ENCODE measurements at regions not wholly inside any gene's neighbourhood (a gene's known extent, or its start where the extent isn't known, plus 50 kb on each side); places are given as distances from the start of the nearest gene placed in this dataset.

DNA sequence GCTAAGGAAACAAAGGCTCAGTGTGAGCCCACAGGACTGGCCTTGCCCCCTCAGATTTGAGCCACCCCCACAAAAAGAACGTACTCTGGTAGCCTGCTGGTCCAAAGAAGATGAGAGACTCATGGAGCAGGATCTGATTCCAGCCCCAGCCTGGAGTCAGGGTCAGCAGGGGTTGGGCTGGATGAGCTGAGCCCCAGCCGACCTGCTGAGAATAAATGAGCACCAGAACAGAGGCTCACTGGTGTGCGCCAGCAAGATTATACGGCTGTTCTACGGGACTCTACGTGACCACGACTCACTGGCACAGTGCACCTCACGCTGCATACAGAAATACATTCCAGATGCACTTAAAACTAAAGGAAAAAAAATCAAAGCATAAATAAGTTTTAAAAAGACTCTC, 186.0 kb upstream of the RPL38 start:
- DNase-seq (ENCODE audit: low read depth in 1 of 2, low spot score in 2 of 2) (no peak), FAIRE-seq (no peak)
- Histone ChIP-seq H2BK15ac (ENCODE audit: low read length) (no peak overlapping the region), H2AFZ (ENCODE audit: low read length) (no peak overlapping the region), H3K79me2 (ENCODE audit: control insufficient read depth in 1 of 2, insufficient read depth in 2 of 2, low read length in 2 of 2) (no peaks in the 10 kb centered on the region), H3K56ac (replicated peaks; ENCODE audit: insufficient read length, low read depth, low read length) (no peak overlapping the region), H3K27ac (ENCODE audit: low read depth, low read length) (no peak overlapping the region), H4K91ac (replicated peaks; ENCODE audit: insufficient read length, low read length) (no peak overlapping the region), H2BK5ac (ENCODE audit: low read depth, low read length) (no peak overlapping the region), H4K5ac (ENCODE audit: insufficient read length, low read depth, low read length) (no peak overlapping the region), H3K9me3 (ENCODE audit: insufficient read depth in 2 of 2, low read depth in 1 of 2, low read length in 1 of 2) (no peaks in the 10 kb centered on the region), H3K4ac (replicated peaks; ENCODE audit: insufficient read length, low read depth, low read length) (no peak overlapping the region), H3K23me2 (ENCODE audit: low read depth, low read length) (no peaks in the 10 kb centered on the region), H3K4me2 (ENCODE audit: insufficient read depth in 1 of 2, low read depth in 2 of 2, low read length in 2 of 2) (no peak overlapping the region), H3K9ac (replicated peaks in 1 of 4; ENCODE audit: extremely low read depth in 1 of 4, low read depth in 3 of 4, low read length in 3 of 4) (no peak overlapping the region), H2BK120ac (replicated peaks; ENCODE audit: low read depth, low read length) (no peak overlapping the region), H3K27me3 (replicated peaks in 1 of 4; ENCODE audit: control insufficient read depth in 3 of 4, extremely low read depth in 1 of 4, insufficient read depth in 3 of 4, low read length in 3 of 4) (0 out of 7 replicates have a peak, but pooled peaks cover 0 to 2% (median 0%) of the 10 kb centered on the region in 4 experiments), H3K23ac (ENCODE audit: insufficient read length) (no peak overlapping the region), H2BK12ac (ENCODE audit: low read depth, low read length) (no peak overlapping the region), H3K18ac (ENCODE audit: extremely low read depth, low read length) (no peak overlapping the region), H3K36me3 (ENCODE audit: control insufficient read depth in 2 of 4, insufficient read depth in 4 of 4, low read length in 3 of 4) (no peaks in the 10 kb centered on the region), H3K4me3 (ENCODE audit: extremely low read depth in 1 of 4, insufficient read depth in 2 of 4, low read depth in 3 of 4, low read length in 4 of 4) (no peak overlapping the region), H2BK20ac (ENCODE audit: low read length) (no peak overlapping the region), H3K4me1 (replicated peaks in 1 of 4; ENCODE audit: control insufficient read depth in 3 of 4, insufficient read depth in 4 of 4, low read length in 3 of 4) (peaks cover 0 to 4% (median under 1%) of the 10 kb centered on the region in 4 experiments; a peak in 3 of 7 replicates), H3K79me1 (ENCODE audit: low read depth, low read length) (no peaks in the 10 kb centered on the region; the same call in 1 of the 2 replicates), H3K14ac (ENCODE audit: insufficient read length) (no peak overlapping the region), H4K20me1 (replicated peaks in 1 of 2; ENCODE audit: control insufficient read depth in 1 of 2, insufficient read depth in 2 of 2, low read length in 2 of 2) (no peaks in the 10 kb centered on the region), H2AK5ac (ENCODE audit: low read depth, low read length) (no peak overlapping the region), H4K8ac (ENCODE audit: extremely low read depth, insufficient read depth, low read length) (no peak overlapping the region)
- no peak for TF ChIP-seq CREB1 (IDR thresholded peaks at IDR 0.05)
- TF ChIP-seq BACH1 (IDR thresholded peaks at IDR 0.05; ENCODE audit: low read length): no peak
- no peak for TF ChIP-seq POLR2AphosphoS5 (IDR thresholded peaks at IDR 0.05; ENCODE audit: low read depth, low read length)
- POLR2A ChIA-PET (ENCODE audit: partially characterized antibody): no interaction called here
- CTCF ChIA-PET (ENCODE audit: partially characterized antibody): interaction anchor here (0.7 to 2.0 kb wide), 8 partner anchors 9 to 381 kb away, joined by 3 to 4 read pairs (median 3); no protein-coding TSS in a partner anchor
- WGBS, 2 experiments (ENCODE audit: extremely low coverage in 1 of 2, insufficient coverage in 1 of 2, insufficient read length in 1 of 2, insufficient replicate concordance in 2 of 2, low coverage in 1 of 2, low lambda C conversion rate in 2 of 2, missing lambda C conversion rate in 1 of 2): 89% methylated on average over 8 of the region's 8 CpGs; no CpG with 5 or more reads in 1 of the 2 experiments
